ENCODE measurements at regions not wholly inside any gene's neighbourhood (a gene's known extent, or its start where the extent isn't known, plus 50 kb on each side); places are given as distances from the start of the nearest gene placed in this dataset.

GRCh38 chr3:124293584-124293983 is 301.7 kb upstream of the ROPN1 start:
- CTCF ChIA-PET (ENCODE audit: low intra/inter-chr PET ratio, low total read pairs): no interaction called here

GRCh38 chr3:124295362-124295761 is 303.4 kb upstream of the ROPN1 start:
- in situ Hi-C loops (cut with HindIII; ENCODE audit: extremely low pct_ligation_motif_present, low pct_unique_long_range_greater_than_20kb): no loop called here
- FAIRE-seq: no peak
- POLR2A ChIA-PET: no interaction called here
- no peak overlapping the region for H3K4me2 ChIP-seq (ENCODE audit: low read depth, low read length)
- H3K9me3 ChIP-seq (ENCODE audit: low read length): no peaks in the 10 kb centered on the region
- WGBS (ENCODE audit: low lambda C conversion rate): 0% methylated on average over 3 of the region's 3 CpGs
- H4K20me1 ChIP-seq (ENCODE audit: insufficient read depth, low read length): no peaks in the 10 kb centered on the region
- CTCF ChIA-PET (ENCODE audit: low intra/inter-chr PET ratio, low total read pairs): no interaction called here
- no TSS peak for BruUV-seq (replicated peaks)
- no peak overlapping the region for H3K4me3 ChIP-seq (replicated peaks in 1 of 3; ENCODE audit: insufficient read depth in 1 of 3, low read depth in 2 of 3, low read length in 3 of 3)
- H2AFZ ChIP-seq (ENCODE audit: low read length): no peak overlapping the region
- H3K27me3 ChIP-seq (ENCODE audit: control insufficient read depth in 1 of 2, insufficient read depth in 2 of 2, low read length in 2 of 2): peaks cover 0 to 22% of the 10 kb centered on the region in 2 experiments; a peak in 2 of 5 replicates
- no peaks in the 10 kb centered on the region for H3K79me2 ChIP-seq (ENCODE audit: insufficient read depth, low read length)
- no peak for DNase-seq (ENCODE audit: low spot score)
- H3K9ac ChIP-seq (ENCODE audit: insufficient read depth, low read depth, low read length): no peak overlapping the region
- no peak for ATAC-seq
- no peaks in the 10 kb centered on the region for H3K36me3 ChIP-seq (replicated peaks in 1 of 2; ENCODE audit: control insufficient read depth in 1 of 2, insufficient read depth in 2 of 2, low read length in 2 of 2)
- intact Hi-C loops (cut with micrococcal nuclease; ENCODE audit: unreplicated experiment): no loop called here
- no peaks in the 10 kb centered on the region for H3K4me1 ChIP-seq (ENCODE audit: insufficient read depth, low read length)
- no peak overlapping the region for H3K27ac ChIP-seq (ENCODE audit: extremely low read length, insufficient read depth, low read length)
- TF ChIP-seq NONO (IDR thresholded peaks at IDR 0.05) (no peak), NONO (CRISPR knock-in tag; conservative IDR thresholded peaks at IDR 0.05) (no peak), ZNF33A (CRISPR knock-in tag; IDR thresholded peaks at IDR 0.05; ENCODE audit: borderline replicate concordance) (no peak), ZNF513 (CRISPR knock-in tag; conservative IDR thresholded peaks at IDR 0.05) (no peak), ZNF205 (CRISPR knock-in tag; IDR thresholded peaks at IDR 0.05) (no peak), ATF2 (CRISPR knock-in tag; IDR thresholded peaks at IDR 0.05) (no peak), NFIC (IDR thresholded peaks at IDR 0.05; ENCODE audit: low read length) (no peak), ESRRA (CRISPR knock-in tag; IDR thresholded peaks at IDR 0.05; ENCODE audit: low read depth) (no peak), TARDBP (CRISPR knock-in tag; IDR thresholded peaks at IDR 0.05) (no peak), IRF1 (CRISPR knock-in tag; IDR thresholded peaks at IDR 0.05; ENCODE audit: low read depth) (no peak), RARG (CRISPR knock-in tag; IDR thresholded peaks at IDR 0.05; ENCODE audit: low read depth) (no peak), ZNF367 (CRISPR knock-in tag; IDR thresholded peaks at IDR 0.05; ENCODE audit: borderline replicate concordance) (no peak), POGK (CRISPR knock-in tag; conservative IDR thresholded peaks at IDR 0.05) (no peak), RCOR2 (CRISPR knock-in tag; IDR thresholded peaks at IDR 0.05) (no peak)

More at GRCh38 chr3:124293584-124293983, 301.7 kb upstream of the ROPN1 start:
- Histone ChIP-seq H3K4me3 (replicated peaks in 1 of 3; ENCODE audit: insufficient read depth in 1 of 3, low read depth in 2 of 3, low read length in 3 of 3) (no peak overlapping the region), H3K27me3 (ENCODE audit: control insufficient read depth in 1 of 2, insufficient read depth in 2 of 2, low read length in 2 of 2) (peaks cover 0 to 16% of the 10 kb centered on the region in 2 experiments; a peak in 2 of 5 replicates), H3K9ac (ENCODE audit: insufficient read depth, low read depth, low read length) (no peak overlapping the region), H3K27ac (ENCODE audit: extremely low read length, insufficient read depth, low read length) (no peak overlapping the region), H3K79me2 (ENCODE audit: insufficient read depth, low read length) (no peaks in the 10 kb centered on the region), H3K9me3 (ENCODE audit: low read length) (no peaks in the 10 kb centered on the region), H3K4me2 (ENCODE audit: low read depth, low read length) (no peak overlapping the region), H2AFZ (ENCODE audit: low read length) (no peak overlapping the region), H4K20me1 (ENCODE audit: insufficient read depth, low read length) (no peaks in the 10 kb centered on the region), H3K4me1 (ENCODE audit: insufficient read depth, low read length) (no peaks in the 10 kb centered on the region), H3K36me3 (replicated peaks in 1 of 2; ENCODE audit: control insufficient read depth in 1 of 2, insufficient read depth in 2 of 2, low read length in 2 of 2) (no peaks in the 10 kb centered on the region)
- 2% methylated on average over 2 of the region's 2 CpGs for WGBS (ENCODE audit: low lambda C conversion rate)
- in situ Hi-C loops (cut with HindIII; ENCODE audit: extremely low pct_ligation_motif_present, low pct_unique_long_range_greater_than_20kb) (no loop called here), intact Hi-C loops (cut with micrococcal nuclease; ENCODE audit: unreplicated experiment) (no loop called here)
- no peak for FAIRE-seq
- DNase-seq (ENCODE audit: low spot score): no peak
- BruUV-seq (replicated peaks): no TSS peak
- ATAC-seq: no peak
- TF ChIP-seq GZF1 (CRISPR knock-in tag; IDR thresholded peaks at IDR 0.05) (no peak), GATAD2A (CRISPR knock-in tag; IDR thresholded peaks at IDR 0.05) (no peak)
- POLR2A ChIA-PET: no interaction called here

Measured in HepG2 (cell line).